ENCODE measurements at regions not wholly inside any gene's neighbourhood (a gene's known extent, or its start where the extent isn't known, plus 50 kb on each side); places are given as distances from the start of the nearest gene placed in this dataset.

- TF ChIP-seq CTCF (IDR thresholded peaks at IDR 0.05) (no peak), POLR2A (IDR thresholded peaks at IDR 0.05) (no peak)
These were observed 119.8 kb downstream of the ZNF330 start for GRCh38 chr4:141340458-141340857.

All from body of pancreas (tissue), 4 donors.